ENCODE measurements at regions not wholly inside any gene's neighbourhood (a gene's known extent, or its start where the extent isn't known, plus 50 kb on each side); places are given as distances from the start of the nearest gene placed in this dataset.

DNA sequence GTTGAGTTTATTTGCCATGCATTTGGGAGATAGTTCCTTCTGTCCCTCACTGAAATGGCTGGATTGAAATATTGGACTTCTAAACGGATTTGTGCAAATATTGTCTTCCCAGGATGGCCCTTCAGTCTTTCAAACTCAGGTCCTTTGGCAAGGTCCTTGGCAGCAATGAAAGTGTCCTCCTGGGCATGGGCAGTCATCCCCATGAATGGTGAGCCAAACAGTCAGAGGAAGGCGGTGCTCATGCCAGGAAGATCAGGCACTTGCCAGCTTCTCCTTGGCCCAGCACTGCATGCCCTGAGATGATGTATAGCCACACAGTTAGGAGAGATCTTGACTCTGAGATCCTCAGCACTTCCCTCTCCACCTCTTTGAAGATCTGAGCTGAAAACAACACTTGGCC lies 221.4 kb upstream of the KLF4 start:
- TF ChIP-seq EZH2phosphoT487 (IDR thresholded peaks at IDR 0.05; ENCODE audit: low read depth, severe bottlenecking, unreplicated experiment) (no peak), EZH2 (IDR thresholded peaks at IDR 0.05; ENCODE audit: borderline replicate concordance) (no peak)
